ENCODE measurements at regions not wholly inside any gene's neighbourhood (a gene's known extent, or its start where the extent isn't known, plus 50 kb on each side); places are given as distances from the start of the nearest gene placed in this dataset. TPM values are rescaled to one million over a fixed set of nuclear protein-coding genes. Genes with fewer than 3 reads are reported as not detected.
"Not testable (repeated sequence)": the region's sequence is repeated elsewhere in the genome, so short reads cannot be mapped to it uniquely, and the experiment has no call there.

- no peak for DNase-seq (ENCODE audit: low spot score)
- intact Hi-C loops (cut with DNase I) = no loop called here
- ATAC-seq = no peak
These were observed 105.2 kb upstream of the FGF16 start for GRCh38 chrX:77342004-77342403.

- DNase-seq (ENCODE audit: low spot score) = no peak
- no peak for ATAC-seq
- intact Hi-C loops (cut with DNase I) = no loop called here
These were observed 100.3 kb upstream of the FGF16 start for GRCh38 chrX:77346859-77347258.

- intact Hi-C loops (cut with DNase I) = no loop called here
- ATAC-seq (no peak), DNase-seq (ENCODE audit: low spot score) (no peak)
These were observed 99.6 kb upstream of the FGF16 start for GRCh38 chrX:77347572-77347971.

GRCh38 chrX:77389891-77390290, 57.3 kb upstream of the FGF16 start:
- no peak for ATAC-seq
- intact Hi-C loops (cut with DNase I) = no loop called here
- no peak for DNase-seq (ENCODE audit: low spot score)

DNA sequence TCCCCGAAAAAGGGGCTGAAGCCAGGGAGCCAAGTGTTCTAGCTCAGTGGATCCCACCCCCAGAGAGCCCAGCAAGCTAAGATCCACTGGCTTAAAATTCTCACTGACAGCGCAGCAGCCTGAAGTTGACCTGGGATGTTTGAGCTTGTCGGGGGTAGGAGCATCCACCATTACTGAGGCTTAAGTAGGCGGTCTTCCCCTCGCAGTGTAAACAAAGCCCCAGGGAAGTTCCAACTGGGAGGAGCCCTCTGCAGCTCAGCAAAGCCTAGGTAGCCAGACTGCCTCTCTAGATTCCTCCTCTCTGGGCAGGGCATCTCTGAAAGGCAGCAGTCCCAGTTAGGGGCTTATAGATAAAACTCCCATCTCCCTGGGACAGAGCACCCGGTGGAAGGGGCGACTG, 56.8 kb upstream of the FGF16 start:
- DNase-seq (ENCODE audit: low spot score); intact Hi-C loops (cut with DNase I); ATAC-seq: not testable (repeated sequence)

DNA sequence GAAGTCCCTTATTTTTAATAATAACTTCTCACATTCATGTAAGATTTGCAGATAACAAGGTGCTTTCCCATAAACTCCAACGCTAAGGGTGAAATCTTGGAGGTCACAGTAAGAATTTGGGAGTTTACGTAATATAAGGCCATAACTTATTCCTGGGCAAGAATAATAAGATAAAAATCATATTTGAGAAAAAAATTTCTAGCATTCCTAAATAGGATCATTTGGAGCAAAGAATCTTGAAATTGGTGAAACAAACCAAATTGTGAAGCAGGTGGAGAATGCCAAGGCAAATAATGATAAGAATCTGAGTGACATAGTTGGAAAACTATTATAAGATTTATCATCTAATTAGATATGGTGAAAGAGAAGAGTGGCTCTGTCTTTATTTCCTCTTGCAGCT, 50.4 kb upstream of the FGF16 start:
- ATAC-seq (no peak), DNase-seq (ENCODE audit: low spot score) (no peak)
- intact Hi-C loops (cut with DNase I) = no loop called here

Small RNAs in the stretch of these regions (microRNA-seq; reads per million reads assigned to microRNA genes)
- gene MIR325 (not detected), gene MIR384 (not detected)

All from sciatic nerve (tissue), 2 donors.